Forelimb muscle (tissue), 1 donor: ENCODE measurements at regions not wholly inside any gene's neighbourhood (a gene's known extent, or its start where the extent isn't known, plus 50 kb on each side); places are given as distances from the start of the nearest gene placed in this dataset.
"Not testable (repeated sequence)": the region's sequence is repeated elsewhere in the genome, so short reads cannot be mapped to it uniquely, and the experiment has no call there.

ENCODE experiments used
- DNase-seq: peaks from one replicate; pipeline ENCODE4 v3.0.0-alpha.2; 2013; ENCODE audit warnings: low read depth

- peak; percentile 75 for DNase-seq
These were observed 77.4 kb downstream of the MS4A13 start for GRCh38 chr11:60592601-60593000.

GRCh38 chr11:60594998-60595642, 79.9 kb downstream of the MS4A13 start:
- DNase-seq: no peak

GRCh38 chr11:60607483-60607882, 91.9 kb upstream of the MS4A8 start:
- DNase-seq: no peak

GRCh38 chr11:60609632-60610031, 89.8 kb upstream of the MS4A8 start:
- DNase-seq: no peak

GRCh38 chr11:60610702-60611101, 88.7 kb upstream of the MS4A8 start:
- no peak for DNase-seq

GRCh38 chr11:60615497-60615896, 83.9 kb upstream of the MS4A8 start:
- DNase-seq: no peak

GRCh38 chr11:60621940-60622339, 77.5 kb upstream of the MS4A8 start:
- not testable (repeated sequence) for DNase-seq

- not testable (repeated sequence) for DNase-seq
These were observed 76.6 kb upstream of the MS4A8 start for GRCh38 chr11:60622776-60623175.

GRCh38 chr11:60625262-60625661, 74.2 kb upstream of the MS4A8 start:
- no peak for DNase-seq

- no peak for DNase-seq
These were observed 70.0 kb upstream of the MS4A8 start for GRCh38 chr11:60629399-60629798.

GRCh38 chr11:60631944-60632343, 67.5 kb upstream of the MS4A8 start:
- DNase-seq: no peak

GRCh38 chr11:60633645-60634044, 65.8 kb upstream of the MS4A8 start:
- DNase-seq: no peak

- DNase-seq: no peak
These were observed 65.3 kb upstream of the MS4A8 start for GRCh38 chr11:60634126-60634525.

- DNase-seq: no peak
These were observed 57.5 kb upstream of the MS4A8 start for GRCh38 chr11:60641940-60642339.

GRCh38 chr11:60647087-60647486, 52.3 kb upstream of the MS4A8 start:
- DNase-seq: no peak
